ENCODE measurements at regions not wholly inside any gene's neighbourhood (a gene's known extent, or its start where the extent isn't known, plus 50 kb on each side); places are given as distances from the start of the nearest gene placed in this dataset.
"Not testable (repeated sequence)": the region's sequence is repeated elsewhere in the genome, so short reads cannot be mapped to it uniquely, and the experiment has no call there.

DNA sequence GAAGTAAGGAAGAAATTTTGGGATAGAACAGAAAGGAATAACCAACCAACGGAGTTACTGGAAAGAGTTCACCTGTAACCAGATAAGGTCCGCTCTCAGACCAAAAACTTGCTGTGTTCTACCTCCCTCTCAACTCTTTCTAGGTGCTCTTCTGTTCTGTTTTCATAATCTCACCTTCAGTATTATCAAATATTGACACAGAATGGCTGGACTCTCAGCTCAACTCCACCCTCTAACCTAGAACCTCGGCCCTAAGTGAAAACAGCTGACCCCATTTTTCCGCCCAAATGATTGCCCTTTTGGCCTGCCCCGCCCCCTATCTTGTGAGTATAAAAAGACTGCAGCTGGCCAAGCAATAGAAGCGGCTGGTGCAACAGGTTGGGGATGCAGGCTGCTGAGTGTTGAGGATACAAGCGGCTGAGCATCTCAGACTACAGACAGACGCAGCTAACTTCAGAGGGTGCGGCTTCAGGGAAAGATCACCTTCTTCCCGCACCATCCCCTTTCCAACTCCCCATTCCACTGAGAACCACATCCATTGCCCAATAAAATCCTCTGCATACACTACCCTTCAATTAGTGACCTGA, 406.5 kb downstream of the PRIM2 start:
- TF ChIP-seq CTCF, MYC, MAX (IDR thresholded peaks at IDR 0.05; ENCODE audit: low read depth, low read length): not testable (repeated sequence)
